ENCODE measurements at regions not wholly inside any gene's neighbourhood (a gene's known extent, or its start where the extent isn't known, plus 50 kb on each side); places are given as distances from the start of the nearest gene placed in this dataset.
"Not testable (repeated sequence)": the region's sequence is repeated elsewhere in the genome, so short reads cannot be mapped to it uniquely, and the experiment has no call there.

GRCh38 chr5:24999732-25000131 is 355.0 kb upstream of the CDH10 start:
- DNase-seq = no peak

- no peak for DNase-seq
Measured at GRCh38 chr5:24998641-24999040, 353.9 kb upstream of the CDH10 start.

- no peak for DNase-seq
Measured at GRCh38 chr5:24986326-24986725, 341.5 kb upstream of the CDH10 start.

GRCh38 chr5:24978552-24978951 is 333.8 kb upstream of the CDH10 start:
- not testable (repeated sequence) for DNase-seq

GRCh38 chr5:24963611-24964010 is 318.8 kb upstream of the CDH10 start:
- no peak for DNase-seq

GRCh38 chr5:24923400-24923799 is 278.6 kb upstream of the CDH10 start:
- no peak for DNase-seq

- DNase-seq = no peak
Measured at GRCh38 chr5:24918676-24919075, 273.9 kb upstream of the CDH10 start.

GRCh38 chr5:24916863-24917262 is 272.1 kb upstream of the CDH10 start:
- DNase-seq = no peak

- DNase-seq = no peak
Measured at GRCh38 chr5:24909210-24909609, 264.4 kb upstream of the CDH10 start.

- DNase-seq = no peak
Measured at GRCh38 chr5:24906689-24907088, 261.9 kb upstream of the CDH10 start.

GRCh38 chr5:24904981-24905517 is 260.3 kb upstream of the CDH10 start:
- no peak for DNase-seq

GRCh38 chr5:24899180-24899579 is 254.4 kb upstream of the CDH10 start:
- no peak for DNase-seq

GRCh38 chr5:24864244-24864643 is 219.5 kb upstream of the CDH10 start:
- no peak for DNase-seq

GRCh38 chr5:24862117-24862516 is 217.3 kb upstream of the CDH10 start:
- no peak for DNase-seq

- no peak for DNase-seq
Measured at GRCh38 chr5:24855485-24855884, 210.7 kb upstream of the CDH10 start.

GRCh38 chr5:24854850-24855249 is 210.1 kb upstream of the CDH10 start:
- no peak for DNase-seq

- DNase-seq = no peak
Measured at GRCh38 chr5:24854350-24854749, 209.6 kb upstream of the CDH10 start.

GRCh38 chr5:24850926-24851486 is 206.2 kb upstream of the CDH10 start:
- no peak for DNase-seq

GRCh38 chr5:24849210-24849609 is 204.4 kb upstream of the CDH10 start:
- no peak for DNase-seq

GRCh38 chr5:24831989-24832388 is 187.2 kb upstream of the CDH10 start:
- DNase-seq = no peak

GRCh38 chr5:24823625-24824024 is 178.8 kb upstream of the CDH10 start:
- no peak for DNase-seq

- DNase-seq = no peak
Measured at GRCh38 chr5:24819841-24820240, 175.1 kb upstream of the CDH10 start.

GRCh38 chr5:24817966-24818365 is 173.2 kb upstream of the CDH10 start:
- DNase-seq = no peak

- no peak for DNase-seq
Measured at GRCh38 chr5:24816206-24816605, 171.4 kb upstream of the CDH10 start.

- no peak for DNase-seq
Measured at GRCh38 chr5:24805230-24805629, 160.5 kb upstream of the CDH10 start.
